Epithelial cell of proximal tubule (primary cell): ENCODE measurements at regions not wholly inside any gene's neighbourhood (a gene's known extent, or its start where the extent isn't known, plus 50 kb on each side); places are given as distances from the start of the nearest gene placed in this dataset.
"Not testable (repeated sequence)": the region's sequence is repeated elsewhere in the genome, so short reads cannot be mapped to it uniquely, and the experiment has no call there.

Experiments
- DNase-seq: peaks from one replicate; pipeline ENCODE4 v3.0.0-alpha.2; 2011; ENCODE audit warnings: low read depth
- H3K4me3 ChIP-seq: 2 replicates; pipeline ENCODE4 v1.5.1; 2011; ENCODE audit warnings: low read depth, mild to moderate bottlenecking, low read length
- CTCF ChIP-seq: conservative IDR thresholded peaks from 2 replicates; pipeline ENCODE4 v1.5.1; 2012; ENCODE audit warnings: low read depth, mild to moderate bottlenecking, low read length

DNA sequence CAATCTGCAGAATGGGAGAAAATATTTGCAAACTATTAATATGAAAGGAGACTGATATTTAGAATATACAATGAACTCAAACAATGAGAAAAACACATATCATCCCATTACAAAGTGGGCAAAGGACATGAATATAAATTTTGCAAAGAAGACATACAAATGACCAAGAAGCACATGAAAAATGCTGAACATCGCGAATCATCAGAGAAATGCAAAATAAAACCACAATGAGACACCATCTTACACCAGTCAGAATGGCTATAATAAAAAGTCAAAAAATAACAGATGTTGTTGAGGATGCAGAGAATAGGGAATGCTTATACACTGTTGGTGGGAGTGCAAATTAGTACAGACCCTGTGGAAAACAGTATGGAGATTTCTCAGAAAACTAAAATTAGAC is 83.6 kb downstream of the RAP2B start:
- DNase-seq, result no peak
- TF ChIP-seq CTCF, result no peak

DNA sequence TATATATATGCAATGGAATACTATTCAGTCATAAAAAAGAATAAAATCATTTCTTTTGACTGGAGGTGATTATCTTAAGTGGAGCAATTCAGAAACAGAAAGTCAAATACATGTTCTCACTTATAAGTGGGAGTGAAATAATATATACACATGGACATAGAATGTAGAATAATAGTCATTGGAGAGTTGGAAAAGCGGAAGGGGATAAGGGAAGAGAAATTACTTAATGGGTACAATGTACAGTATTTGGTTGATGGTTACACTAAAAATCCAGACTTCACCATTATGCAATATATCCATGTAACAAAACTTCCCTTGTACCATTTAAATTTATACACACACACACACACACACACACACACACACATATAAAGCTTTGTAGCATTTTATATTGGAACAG is 84.3 kb downstream of the RAP2B start:
- no peak for DNase-seq
- no peak for TF ChIP-seq CTCF
- H3K4me3 ChIP-seq, result no peak overlapping the region

More for the DNA sequence above, 83.6 kb downstream of the RAP2B start:
- H3K4me3 ChIP-seq, result no peak overlapping the region

- no peak for DNase-seq
- no peak for TF ChIP-seq CTCF
- H3K4me3 ChIP-seq, result no peak overlapping the region
Observed at GRCh38 chr3:153246806-153247205, 84.8 kb downstream of the RAP2B start.

GRCh38 chr3:153247331-153248330 is 85.6 kb downstream of the RAP2B start:
- no peak for TF ChIP-seq CTCF
- no peak for DNase-seq
- no peak overlapping the region for H3K4me3 ChIP-seq

DNA sequence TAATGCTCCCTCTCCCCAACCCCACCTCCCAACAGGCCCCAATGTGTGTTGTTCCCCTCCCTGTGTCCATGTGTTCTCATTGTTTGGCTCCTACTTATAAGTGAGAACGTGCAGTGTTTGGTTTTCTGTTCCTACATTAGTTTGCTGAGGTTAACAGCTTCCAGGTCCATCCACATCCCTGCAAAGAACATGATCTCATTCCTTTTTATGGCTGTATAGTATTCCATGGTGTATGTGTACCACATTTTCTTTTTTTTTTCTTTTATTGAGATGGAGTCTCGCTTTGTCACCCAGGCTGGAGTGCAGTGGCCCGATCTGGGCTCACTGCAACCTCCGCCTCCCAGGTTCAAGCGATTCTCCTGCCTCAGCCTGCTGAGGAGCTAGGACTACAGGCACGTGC is 86.8 kb downstream of the RAP2B start:
- not testable (repeated sequence) for DNase-seq, H3K4me3 ChIP-seq

- DNase-seq, result no peak
- no peak overlapping the region for H3K4me3 ChIP-seq
- TF ChIP-seq CTCF, result no peak
Observed at GRCh38 chr3:153249906-153250305, 87.9 kb downstream of the RAP2B start.

- no peak for DNase-seq
- no peak for TF ChIP-seq CTCF
- no peak overlapping the region for H3K4me3 ChIP-seq
Observed at GRCh38 chr3:153250446-153250845, 88.4 kb downstream of the RAP2B start.
